Nephron progenitor cell (in vitro differentiated cells): ENCODE measurements at regions not wholly inside any gene's neighbourhood (a gene's known extent, or its start where the extent isn't known, plus 50 kb on each side); places are given as distances from the start of the nearest gene placed in this dataset.

ENCODE experiments used
- DNase-seq: peaks from one replicate; pipeline ENCODE4 v3.0.0; 2021
- H3K27ac Mint-ChIP-seq: 2 replicates; pipeline ENCODE4 v1.8.0; 2021; ENCODE audit warnings: mild to moderate bottlenecking, moderate library complexity, mixed read lengths
- H3K27me3 Mint-ChIP-seq: 2 replicates; pipeline ENCODE4 v1.8.0; 2021; ENCODE audit warnings: mild to moderate bottlenecking, low read depth, mixed read lengths; ENCODE audit not compliant: poor library complexity
- H3K36me3 Mint-ChIP-seq: 2 replicates; pipeline ENCODE4 v1.8.0; 2021; ENCODE audit warnings: low read depth, mixed read lengths
- H3K4me1 Mint-ChIP-seq: 2 replicates; pipeline ENCODE4 v1.8.0; 2021; ENCODE audit warnings: mixed read lengths
- H3K4me3 Mint-ChIP-seq: 2 replicates; pipeline ENCODE4 v1.8.0; 2021; ENCODE audit warnings: mild to moderate bottlenecking, moderate library complexity, mixed read lengths
- H3K9me3 Mint-ChIP-seq: 2 replicates; pipeline ENCODE4 v1.8.0; 2021; ENCODE audit warnings: mild to moderate bottlenecking, moderate library complexity, mixed read lengths
- TF ChIP-seq, protein P1 (sequence below): fragments of 200-600 bp; sonication (generic); IDR thresholded peaks from 2 replicates; pipeline ENCODE4 v1.5.0; 2021; ENCODE audit warnings: antibody characterized with exemption

DNA sequence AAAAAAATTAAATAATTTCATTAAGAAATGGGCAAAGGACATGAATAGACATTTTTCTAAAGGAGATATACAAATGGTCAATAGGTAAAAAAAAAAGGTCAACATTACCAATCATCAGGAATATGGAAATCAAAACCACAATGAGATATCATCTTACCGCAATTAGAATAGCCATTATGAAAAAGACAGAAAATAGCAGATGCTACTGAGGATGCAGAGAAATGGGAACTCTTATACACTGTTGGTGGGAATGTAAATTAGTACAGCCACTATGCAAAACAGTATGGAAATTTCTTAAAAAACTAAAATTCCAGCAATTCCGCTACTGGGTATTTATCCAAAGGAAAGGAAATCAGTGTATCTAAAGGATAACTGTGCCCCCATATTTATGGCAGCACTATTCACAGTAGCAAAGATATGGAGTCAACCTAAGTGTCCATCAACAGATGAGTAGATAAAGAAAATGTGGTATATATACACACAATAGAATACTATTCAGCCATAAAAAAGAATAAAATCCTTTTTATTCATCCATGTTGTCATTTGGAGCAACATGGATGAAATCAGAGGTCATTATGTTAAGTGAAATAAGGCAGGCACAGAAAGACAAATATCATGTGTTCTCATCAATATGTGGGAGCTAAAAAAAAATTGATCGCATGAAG, 132.4 kb downstream of the RPL22L1 start:
- H3K9me3 Mint-ChIP-seq: no peaks in the 10 kb centered on the region
- DNase-seq: no peak
- H3K27me3 Mint-ChIP-seq: no peaks in the 10 kb centered on the region
- H3K27ac Mint-ChIP-seq: no peak overlapping the region
- TF ChIP-seq, protein P1, sequence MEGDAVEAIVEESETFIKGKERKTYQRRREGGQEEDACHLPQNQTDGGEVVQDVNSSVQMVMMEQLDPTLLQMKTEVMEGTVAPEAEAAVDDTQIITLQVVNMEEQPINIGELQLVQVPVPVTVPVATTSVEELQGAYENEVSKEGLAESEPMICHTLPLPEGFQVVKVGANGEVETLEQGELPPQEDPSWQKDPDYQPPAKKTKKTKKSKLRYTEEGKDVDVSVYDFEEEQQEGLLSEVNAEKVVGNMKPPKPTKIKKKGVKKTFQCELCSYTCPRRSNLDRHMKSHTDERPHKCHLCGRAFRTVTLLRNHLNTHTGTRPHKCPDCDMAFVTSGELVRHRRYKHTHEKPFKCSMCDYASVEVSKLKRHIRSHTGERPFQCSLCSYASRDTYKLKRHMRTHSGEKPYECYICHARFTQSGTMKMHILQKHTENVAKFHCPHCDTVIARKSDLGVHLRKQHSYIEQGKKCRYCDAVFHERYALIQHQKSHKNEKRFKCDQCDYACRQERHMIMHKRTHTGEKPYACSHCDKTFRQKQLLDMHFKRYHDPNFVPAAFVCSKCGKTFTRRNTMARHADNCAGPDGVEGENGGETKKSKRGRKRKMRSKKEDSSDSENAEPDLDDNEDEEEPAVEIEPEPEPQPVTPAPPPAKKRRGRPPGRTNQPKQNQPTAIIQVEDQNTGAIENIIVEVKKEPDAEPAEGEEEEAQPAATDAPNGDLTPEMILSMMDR: no peak
- H3K36me3 Mint-ChIP-seq: no peaks in the 10 kb centered on the region
- no peak overlapping the region for H3K4me3 Mint-ChIP-seq
- peaks cover 52% of the 10 kb centered on the region for H3K4me1 Mint-ChIP-seq

DNA sequence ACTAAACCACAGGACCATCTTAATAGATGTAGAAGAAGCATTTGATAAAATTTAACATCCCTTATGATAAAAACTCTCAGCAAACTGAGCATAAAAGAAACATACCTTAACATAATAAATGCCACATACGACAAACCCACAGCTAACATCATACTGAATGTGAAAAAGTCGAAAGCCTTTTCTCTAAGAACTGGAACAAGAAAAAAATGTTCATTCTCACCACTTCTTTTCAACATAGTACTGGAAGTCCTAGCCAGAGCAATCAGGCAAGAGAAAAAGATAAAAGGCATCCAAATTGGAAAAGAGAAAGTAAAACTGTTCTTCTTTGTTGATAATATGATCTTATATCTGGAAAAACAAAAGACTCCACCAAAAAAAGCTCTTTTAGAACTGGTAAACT, 134.2 kb downstream of the RPL22L1 start:
- no peaks in the 10 kb centered on the region for H3K27me3 Mint-ChIP-seq
- H3K9me3 Mint-ChIP-seq: no peaks in the 10 kb centered on the region
- no peak for DNase-seq
- H3K27ac Mint-ChIP-seq: no peak overlapping the region
- no peaks in the 10 kb centered on the region for H3K36me3 Mint-ChIP-seq
- TF ChIP-seq, protein P1: no peak
- H3K4me1 Mint-ChIP-seq: peaks cover 41% of the 10 kb centered on the region
- no peak overlapping the region for H3K4me3 Mint-ChIP-seq

DNA sequence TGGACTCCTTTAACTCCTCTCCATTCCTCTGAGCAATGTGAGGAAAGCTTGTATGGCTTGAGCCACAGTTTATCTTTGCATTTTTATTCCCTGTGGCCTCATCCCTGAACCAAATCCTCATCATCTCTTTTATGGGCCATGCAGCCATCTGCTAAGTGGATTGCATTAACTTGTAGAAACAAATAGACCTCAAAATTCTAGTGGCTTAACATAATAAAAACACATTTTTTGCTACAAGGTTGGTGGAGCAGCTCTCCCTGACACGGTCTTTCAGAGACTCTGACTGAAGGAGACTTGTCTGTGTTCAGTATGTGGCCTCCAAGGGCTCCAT, 135.3 kb downstream of the RPL22L1 start:
- DNase-seq: no peak
- Mint-ChIP-seq H3K4me3 (no peak overlapping the region), H3K36me3 (no peaks in the 10 kb centered on the region), H3K27me3 (peaks cover 5% of the 10 kb centered on the region), H3K9me3 (no peaks in the 10 kb centered on the region), H3K4me1 (peaks cover 37% of the 10 kb centered on the region), H3K27ac (no peak overlapping the region)
- TF ChIP-seq, protein P1: no peak

DNA sequence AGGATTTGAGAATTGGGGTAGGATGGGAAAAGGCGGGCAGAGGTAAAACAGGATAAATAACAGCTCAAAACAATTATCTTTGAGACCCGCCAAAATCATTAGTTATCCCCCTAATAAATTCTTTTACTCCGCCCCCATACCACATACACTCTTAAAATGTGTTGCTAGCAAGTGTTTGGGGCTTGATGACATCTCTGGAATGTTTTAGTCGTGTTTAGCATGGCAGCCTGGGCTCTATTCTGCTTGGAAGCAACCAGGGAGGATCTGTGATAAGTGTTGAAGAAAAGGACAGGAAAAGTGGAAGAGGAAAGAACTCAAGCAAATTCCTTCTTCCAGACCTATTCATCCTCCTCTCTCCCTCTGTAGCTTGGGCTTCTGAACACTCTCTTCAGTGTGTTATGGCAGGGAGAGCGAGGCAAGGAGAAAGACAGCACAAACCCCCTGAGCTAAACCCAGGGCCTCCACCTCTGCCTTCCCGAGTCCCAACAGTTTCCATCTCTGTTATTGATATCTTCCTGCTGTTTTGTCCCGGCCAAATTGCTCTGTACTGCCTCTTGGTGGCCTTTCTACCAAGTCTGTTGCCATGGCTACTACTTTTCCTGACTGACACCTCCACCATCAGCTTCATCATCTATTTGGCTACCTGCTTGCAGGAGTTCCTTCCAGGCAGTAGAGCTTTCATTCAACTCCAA, 135.8 kb downstream of the RPL22L1 start:
- Mint-ChIP-seq H3K4me3 (no peak overlapping the region), H3K9me3 (no peaks in the 10 kb centered on the region), H3K4me1 (peaks cover 32% of the 10 kb centered on the region), H3K27ac (no peak overlapping the region), H3K36me3 (no peaks in the 10 kb centered on the region), H3K27me3 (peaks cover 5% of the 10 kb centered on the region)
- TF ChIP-seq, protein P1: no peak
- DNase-seq: no peak

DNA sequence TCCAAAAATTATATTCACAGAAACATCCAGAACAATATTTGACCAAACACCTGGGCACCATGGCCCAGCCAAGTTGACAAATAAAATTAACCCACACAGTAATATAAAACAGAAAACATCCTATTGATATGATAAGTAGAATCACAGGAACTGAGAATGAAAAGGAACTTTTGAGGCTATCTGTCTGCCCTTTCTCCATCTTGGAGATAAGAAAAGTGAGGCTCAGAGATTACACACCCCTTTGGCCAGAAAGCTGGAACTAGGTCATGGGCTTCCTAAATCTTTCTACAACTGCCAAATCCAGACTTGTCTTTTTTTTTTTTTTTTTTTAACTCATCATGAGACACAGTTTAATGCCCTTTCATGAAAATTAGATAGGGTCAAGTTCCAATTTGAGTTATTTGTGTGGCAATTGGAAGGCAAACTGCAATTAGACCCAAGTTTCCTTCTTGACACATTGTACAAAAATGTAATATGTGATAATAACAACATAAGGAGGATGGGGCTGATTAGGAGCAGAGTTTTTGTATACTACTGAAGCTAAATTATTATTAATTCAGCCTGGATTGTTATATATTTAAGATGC, 137.2 kb downstream of the RPL22L1 start:
- TF ChIP-seq, protein P1: no peak
- Mint-ChIP-seq H3K27ac (no peak overlapping the region), H3K9me3 (no peaks in the 10 kb centered on the region), H3K4me3 (no peak overlapping the region), H3K27me3 (peaks cover 5% of the 10 kb centered on the region), H3K4me1 (peaks cover 24% of the 10 kb centered on the region), H3K36me3 (no peaks in the 10 kb centered on the region)
- DNase-seq: no peak

DNA sequence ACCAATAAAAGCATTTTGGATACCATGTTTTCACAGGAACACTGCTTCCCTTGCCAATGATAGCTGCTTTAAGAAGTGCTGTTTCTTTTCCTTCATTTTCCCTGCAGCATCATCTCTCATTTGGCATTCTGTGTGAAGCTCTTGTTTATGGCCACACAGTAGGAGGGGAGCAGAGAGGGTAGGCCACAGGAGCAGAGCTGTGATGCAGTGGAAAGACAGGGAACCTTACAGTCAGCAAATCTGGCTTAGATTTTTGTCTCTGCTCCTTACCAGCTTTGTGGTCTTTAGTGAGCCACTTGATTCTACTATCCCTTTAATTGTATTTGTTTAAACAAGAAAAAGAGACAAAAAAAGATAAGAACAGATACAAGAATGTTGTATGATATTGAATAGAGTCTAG, 138.7 kb downstream of the RPL22L1 start:
- Mint-ChIP-seq H3K36me3 (no peaks in the 10 kb centered on the region), H3K4me1 (peaks cover 24% of the 10 kb centered on the region), H3K27ac (no peak overlapping the region), H3K9me3 (no peaks in the 10 kb centered on the region), H3K27me3 (peaks cover 5% of the 10 kb centered on the region), H3K4me3 (no peak overlapping the region)
- TF ChIP-seq, protein P1: no peak
- no peak for DNase-seq
